ENCODE measurements at regions not wholly inside any gene's neighbourhood (a gene's known extent, or its start where the extent isn't known, plus 50 kb on each side); places are given as distances from the start of the nearest gene placed in this dataset.

- no peak for TF ChIP-seq CTCF (IDR thresholded peaks at IDR 0.05)
- no peak for TF ChIP-seq EZH2 (IDR thresholded peaks at IDR 0.05; ENCODE audit: borderline replicate concordance, insufficient read depth, low read depth, low read length, poor library complexity, severe bottlenecking)
Measured at GRCh38 chr5:141781910-141782309, 96.3 kb downstream of the PCDH1 start.

All from B cell (primary cell).